CD14-positive monocyte (primary cell): ENCODE measurements at regions not wholly inside any gene's neighbourhood (a gene's known extent, or its start where the extent isn't known, plus 50 kb on each side); places are given as distances from the start of the nearest gene placed in this dataset.
A peak's percentile ranks its signal among the peaks of the same experiment; 100 is the strongest.

ENCODE experiments used
- DNase-seq, 3 donors: peaks; one replicate each; pipeline ENCODE4 v3.0.0-alpha.2; 2011 to 2022
- H2AFZ ChIP-seq: 2 replicates; pipeline ENCODE4 v1.6.0; 2012; ENCODE audit warnings: mild to moderate bottlenecking, low read depth, low read length, inconsistent platforms; ENCODE audit not compliant: insufficient read depth, poor library complexity, severe bottlenecking
- H3K27ac ChIP-seq, 2 donors: 1 replicate in 1 of 2; 2 replicates in 1 of 2; pipeline ENCODE4 v1.5.1; 2012 to 2013; ENCODE audit warnings: low read length in 2 of 2, control low read depth in 1 of 2, inconsistent platforms in 1 of 2, low read depth in 1 of 2, mild to moderate bottlenecking in 1 of 2
- H3K27me3 ChIP-seq, 2 donors: one replicate each; pipeline versions ENCODE4 v1.6.0 to v1.6.1; 2011 to 2013; ENCODE audit warnings: low read length in 2 of 2; ENCODE audit not compliant: control insufficient read depth in 2 of 2, insufficient read depth in 2 of 2
- H3K36me3 ChIP-seq, 2 donors: replicated peaks in 1 of 2; 1 replicate in 1 of 2; 2 replicates in 1 of 2; pipeline versions ENCODE4 v1.5.1 to v1.6.1; 2012 to 2013; ENCODE audit warnings: low read length in 2 of 2, control low read depth in 1 of 2, inconsistent platforms in 1 of 2, mild to moderate bottlenecking in 1 of 2; ENCODE audit not compliant: insufficient read depth in 2 of 2, control insufficient read depth in 1 of 2
- H3K4me1 ChIP-seq, 2 donors: 1 replicate in 1 of 2; 2 replicates in 1 of 2; pipeline versions ENCODE4 v1.5.1 to v1.6.1; 2012 to 2013; ENCODE audit warnings: low read length in 2 of 2, control low read depth in 1 of 2, inconsistent platforms in 1 of 2, mild to moderate bottlenecking in 1 of 2, moderate library complexity in 1 of 2; ENCODE audit not compliant: insufficient read depth in 2 of 2, control insufficient read depth in 1 of 2
- H3K4me2 ChIP-seq: replicated peaks from 2 replicates; pipeline ENCODE3; 2012; ENCODE audit warnings: low read length, moderate library complexity, mild to moderate bottlenecking; ENCODE audit not compliant: poor library complexity, severe bottlenecking; ENCODE audit errors: extremely low read depth
- H3K4me3 ChIP-seq, 3 experiments: fragments of 200-600 bp in 1 of 3; sonication (generic) in 1 of 3; replicated peaks in 1 of 3; 1 replicate in 2 of 3; 2 replicates in 1 of 3; pipeline ENCODE4 v1.5.1; 2011 to 2013; ENCODE audit warnings: low read length in 3 of 3, mild to moderate bottlenecking in 3 of 3, control low read depth in 2 of 3, low read depth in 2 of 3, inconsistent platforms in 1 of 3, moderate library complexity in 1 of 3
- H3K79me2 ChIP-seq: 2 replicates; pipeline ENCODE4 v1.6.0; 2012; ENCODE audit warnings: mild to moderate bottlenecking, control low read depth, inconsistent platforms, low read length, moderate library complexity; ENCODE audit not compliant: insufficient read depth
- H3K9ac ChIP-seq: 2 replicates; pipeline ENCODE4 v1.6.0; 2017; ENCODE audit warnings: low read length, mild to moderate bottlenecking; ENCODE audit not compliant: insufficient read depth, poor library complexity, severe bottlenecking
- H3K9me3 ChIP-seq, 2 donors: replicated peaks in 1 of 2; 1 replicate in 1 of 2; 2 replicates in 1 of 2; pipeline versions ENCODE4 v1.5.1 to v1.6.1; 2012 to 2013; ENCODE audit warnings: low read length in 2 of 2, control low read depth in 1 of 2; ENCODE audit not compliant: control insufficient read depth in 1 of 2, insufficient read depth in 1 of 2
- H4K20me1 ChIP-seq: 2 replicates; pipeline ENCODE4 v1.6.0; 2012; ENCODE audit warnings: mild to moderate bottlenecking, low read length, control low read depth, moderate library complexity; ENCODE audit not compliant: insufficient read depth
- H3K27ac Mint-ChIP-seq, 7 donors: one replicate each; pipeline ENCODE4 v1.8.0; 2020; ENCODE audit warnings: mild to moderate bottlenecking in 7 of 7, mixed read lengths in 7 of 7, moderate library complexity in 6 of 7, inconsistent platforms in 2 of 7
- H3K27me3 Mint-ChIP-seq, 3 donors: one replicate each; pipeline ENCODE4 v1.8.0; 2021 to 2022; ENCODE audit warnings: low read depth in 3 of 3, mild to moderate bottlenecking in 3 of 3, mixed read lengths in 3 of 3, moderate library complexity in 3 of 3, inconsistent platforms in 1 of 3
- H3K36me3 Mint-ChIP-seq, 2 donors: one replicate each; pipeline ENCODE4 v1.8.0; 2020; ENCODE audit warnings: mixed read lengths in 2 of 2, inconsistent platforms in 1 of 2, mild to moderate bottlenecking in 1 of 2
- H3K4me1 Mint-ChIP-seq: one replicate; pipeline ENCODE4 v1.8.0; 2020; ENCODE audit warnings: mild to moderate bottlenecking, mixed read lengths
- H3K4me3 Mint-ChIP-seq, 2 donors: one replicate each; pipeline ENCODE4 v1.8.0; 2020; ENCODE audit warnings: mild to moderate bottlenecking in 2 of 2, mixed read lengths in 2 of 2, moderate library complexity in 1 of 2
- H3K9me3 Mint-ChIP-seq, 7 donors: one replicate each; pipeline ENCODE4 v1.8.0; 2020 to 2022; ENCODE audit warnings: mixed read lengths in 7 of 7, mild to moderate bottlenecking in 6 of 7, moderate library complexity in 6 of 7, inconsistent platforms in 2 of 7
- CTCF ChIP-seq: fragments of 200-600 bp; IDR thresholded peaks from one replicate; pipeline ENCODE4 v1.8.0; 2022; ENCODE audit warnings: antibody characterized with exemption, mild to moderate bottlenecking
- WGBS: methylation state at CpG from one replicate; pipeline ENCODE4 v1.1.5; 2013; ENCODE audit warnings: missing lambda C conversion rate; ENCODE audit not compliant: insufficient coverage; 5-methylcytosine and 5-hydroxymethylcytosine counted together
- intact Hi-C, 2 donors: fragments of 100-400 bp; cut with micrococcal nuclease; formaldehyde crosslinking; loops; one replicate each; pipeline versions ENCODE4 v1.15.0 to v1.15.1; 2023

- Mint-ChIP-seq H3K4me3 (no peak overlapping the region), H3K36me3 (no peaks in the 10 kb centered on the region), H3K27me3 (peaks cover 0 to 2% (median 0%) of the 10 kb centered on the region in 3 donors), H3K27ac (no peak overlapping the region), H3K9me3 (no peaks in the 10 kb centered on the region), H3K4me1 (no peaks in the 10 kb centered on the region)
- Histone ChIP-seq H3K27ac (no peak overlapping the region), H3K9me3 (no peaks in the 10 kb centered on the region), H3K4me3 (no peak overlapping the region), H3K9ac (no peak overlapping the region), H4K20me1 (no peaks in the 10 kb centered on the region), H3K4me1 (no peaks in the 10 kb centered on the region), H2AFZ (no peak overlapping the region), H3K4me2 (no peak overlapping the region), H3K27me3 (no peaks in the 10 kb centered on the region), H3K36me3 (no peaks in the 10 kb centered on the region), H3K79me2 (no peaks in the 10 kb centered on the region)
- no peak for TF ChIP-seq CTCF
- DNase-seq = no peak
- WGBS = no CpG with 5 or more reads among the region's 1 CpG
- intact Hi-C loops = no loop called here
Observed at GRCh38 chr5:120794121-120794520, 330.0 kb downstream of the PRR16 start.

GRCh38 chr5:120803282-120803681 lies 339.2 kb downstream of the PRR16 start:
- no peaks in the 10 kb centered on the region for H3K36me3 Mint-ChIP-seq
- Histone ChIP-seq H3K9ac (no peak overlapping the region), H3K9me3 (no peaks in the 10 kb centered on the region), H3K27ac (no peak overlapping the region), H4K20me1 (no peaks in the 10 kb centered on the region), H3K79me2 (no peaks in the 10 kb centered on the region), H3K36me3 (no peaks in the 10 kb centered on the region), H3K4me3 (no peak overlapping the region), H3K4me1 (no peaks in the 10 kb centered on the region), H2AFZ (no peak overlapping the region), H3K4me2 (no peak overlapping the region), H3K27me3 (no peaks in the 10 kb centered on the region)
- TF ChIP-seq CTCF = peak; percentile 29
- no CpG with 5 or more reads among the region's 1 CpG for WGBS
- no peak overlapping the region for H3K27ac Mint-ChIP-seq
- H3K9me3 Mint-ChIP-seq = no peaks in the 10 kb centered on the region
- no peak overlapping the region for H3K4me3 Mint-ChIP-seq
- intact Hi-C loops = no loop called here
- no peak for DNase-seq
- peaks cover 0 to 4% (median 1%) of the 10 kb centered on the region in 3 donors for H3K27me3 Mint-ChIP-seq
- H3K4me1 Mint-ChIP-seq = no peaks in the 10 kb centered on the region
